ENCODE measurements at regions not wholly inside any gene's neighbourhood (a gene's known extent, or its start where the extent isn't known, plus 50 kb on each side); places are given as distances from the start of the nearest gene placed in this dataset.

GRCh38 chr10:123299598-123299997 lies 145.4 kb downstream of the BUB3 start:
- H3K9ac ChIP-seq (ENCODE audit: extremely low read depth, insufficient read length, low read length) = no peak overlapping the region
- peaks cover 6% of the 10 kb centered on the region for H3K9me3 ChIP-seq (ENCODE audit: control insufficient read depth, low read depth, low read length)
- no peak overlapping the region for H3K27ac Mint-ChIP-seq
- no peaks in the 10 kb centered on the region for H3K27me3 Mint-ChIP-seq (ENCODE audit: low read depth)
- H2AK5ac ChIP-seq (ENCODE audit: insufficient read length, low read length) = no peak overlapping the region
- no peak overlapping the region for H2BK5ac ChIP-seq (ENCODE audit: insufficient read length, low read length)
- no peak overlapping the region for H2BK15ac ChIP-seq (ENCODE audit: low read depth, low read length)
- no peak for TF ChIP-seq CTCF (conservative IDR thresholded peaks at IDR 0.05)
- H3K27me3 ChIP-seq (ENCODE audit: insufficient read depth, low read length) = no peaks in the 10 kb centered on the region
- no peak overlapping the region for H3T11ph ChIP-seq (ENCODE audit: low read length)
- no peak overlapping the region for H2BK120ac ChIP-seq (ENCODE audit: low read depth, low read length, poor library complexity, severe bottlenecking)
- no peaks in the 10 kb centered on the region for H3K79me2 ChIP-seq (ENCODE audit: insufficient read depth, low read length)
- H4K20me1 ChIP-seq (ENCODE audit: control insufficient read depth, insufficient read depth, insufficient read length) = no peaks in the 10 kb centered on the region
- H2AFZ ChIP-seq (ENCODE audit: low read length) = no peak overlapping the region
- no peaks in the 10 kb centered on the region for H3K79me1 ChIP-seq (ENCODE audit: insufficient read depth, low read depth, low read length, poor library complexity, severe bottlenecking)
- no peak overlapping the region for H3K27ac ChIP-seq (ENCODE audit: insufficient read length, low read depth, low read length)
- no peak overlapping the region for H3K4ac ChIP-seq (ENCODE audit: low read depth, low read length)
- WGBS (ENCODE audit: extremely low coverage, insufficient read length, low lambda C conversion rate) = no CpG with 5 or more reads among the region's 6 CpGs
- H3K4me2 ChIP-seq (ENCODE audit: insufficient read depth, insufficient read length, low read length) = no peak overlapping the region
- H3K36me3 Mint-ChIP-seq (ENCODE audit: insufficient read depth in 1 of 3, low read depth in 3 of 3) = peaks cover 10 to 15% (median 13%) of the 10 kb centered on the region in 3 experiments
- no peak overlapping the region for H4K91ac ChIP-seq (ENCODE audit: insufficient read length, low read depth, low read length)
- H4K8ac ChIP-seq (replicated peaks; ENCODE audit: insufficient read length, low read depth, low read length) = no peak overlapping the region
- H3K4me3 Mint-ChIP-seq = no peak overlapping the region
- H2BK20ac ChIP-seq (ENCODE audit: low read depth, low read length, poor library complexity, severe bottlenecking) = no peak overlapping the region
- no peak overlapping the region for H3K56ac ChIP-seq (ENCODE audit: insufficient read length, low read depth, low read length)
- no peaks in the 10 kb centered on the region for H3K23me2 ChIP-seq (ENCODE audit: insufficient read length, low read depth, low read length, poor library complexity, severe bottlenecking)
- no peak overlapping the region for H3K18ac ChIP-seq (ENCODE audit: insufficient read length, low read depth, low read length)
- H3K9me3 Mint-ChIP-seq = peaks cover 15 to 18% of the 10 kb centered on the region in 2 experiments
- no peak overlapping the region for H3K14ac ChIP-seq (ENCODE audit: insufficient read depth, low read length)
- H2BK12ac ChIP-seq (ENCODE audit: insufficient read length, low read depth, low read length) = no peak overlapping the region
- no peak overlapping the region for H3K23ac ChIP-seq (ENCODE audit: insufficient read length, low read depth, low read length)
- DNase-seq = no peak
- no peaks in the 10 kb centered on the region for H3K4me1 ChIP-seq (ENCODE audit: insufficient read depth, low read length)
- no peak overlapping the region for H4K5ac ChIP-seq (ENCODE audit: insufficient read length, low read depth, low read length)
- H3K4me1 Mint-ChIP-seq = peaks cover 7 to 18% of the 10 kb centered on the region in 2 experiments

Measured in H9 (cell line).